ENCODE measurements at regions not wholly inside any gene's neighbourhood (a gene's known extent, or its start where the extent isn't known, plus 50 kb on each side); places are given as distances from the start of the nearest gene placed in this dataset.
"Not testable (repeated sequence)": the region's sequence is repeated elsewhere in the genome, so short reads cannot be mapped to it uniquely, and the experiment has no call there.

- H3K27ac ChIP-seq: no peak overlapping the region
These were observed 152.9 kb downstream of the SOD2 start for GRCh38 chr6:159540152-159540551.

GRCh38 chr6:159538031-159538430 is 155.0 kb downstream of the SOD2 start:
- not testable (repeated sequence) for H3K27ac ChIP-seq

More at GRCh38 chr6:159540152-159540551, 152.9 kb downstream of the SOD2 start:
- TF ChIP-seq CTCF (conservative IDR thresholded peaks at IDR 0.05): no peak; the same call in 1 of the 2 replicates

GRCh38 chr6:159535656-159536350 is 157.2 kb downstream of the SOD2 start:
- no peak for TF ChIP-seq CTCF (conservative IDR thresholded peaks at IDR 0.05)
- no peak overlapping the region for H3K27ac ChIP-seq

- no peak for TF ChIP-seq CTCF (conservative IDR thresholded peaks at IDR 0.05)
These were observed 159.5 kb downstream of the SOD2 start for GRCh38 chr6:159533568-159533967.

GRCh38 chr6:159533016-159533415 is 160.0 kb downstream of the SOD2 start:
- no peak overlapping the region for H3K27ac ChIP-seq
- no peak for TF ChIP-seq CTCF (conservative IDR thresholded peaks at IDR 0.05)

More at GRCh38 chr6:159533568-159533967, 159.5 kb downstream of the SOD2 start:
- no peak overlapping the region for H3K27ac ChIP-seq

GRCh38 chr6:159532155-159532554 is 160.9 kb downstream of the SOD2 start:
- no peak overlapping the region for H3K27ac ChIP-seq
- TF ChIP-seq CTCF (conservative IDR thresholded peaks at IDR 0.05): no peak

- no peak for TF ChIP-seq CTCF (conservative IDR thresholded peaks at IDR 0.05)
- no peak overlapping the region for H3K27ac ChIP-seq
These were observed 163.1 kb downstream of the SOD2 start for GRCh38 chr6:159529934-159530333.

GRCh38 chr6:159527351-159527750 is 165.7 kb downstream of the SOD2 start:
- H3K27ac ChIP-seq: no peak overlapping the region
- TF ChIP-seq CTCF (conservative IDR thresholded peaks at IDR 0.05): no peak
